HEK293T (cell line): ENCODE measurements at regions not wholly inside any gene's neighbourhood (a gene's known extent, or its start where the extent isn't known, plus 50 kb on each side); places are given as distances from the start of the nearest gene placed in this dataset.
"Not testable (repeated sequence)": the region's sequence is repeated elsewhere in the genome, so short reads cannot be mapped to it uniquely, and the experiment has no call there.

ENCODE experiments used
- ARNT ChIP-seq: fragments of 450-650 bp; IDR thresholded peaks from 2 replicates; pipeline ENCODE4 v1.6.1; 2017; ENCODE audit warnings: mild to moderate bottlenecking
- BHLHE40 ChIP-seq: fragments of 450-650 bp; IDR thresholded peaks from 2 replicates; pipeline ENCODE4 v1.6.1; 2016; ENCODE audit warnings: mild to moderate bottlenecking, moderate library complexity, borderline replicate concordance
- NFRKB ChIP-seq: fragments of 450-650 bp; IDR thresholded peaks from 2 replicates; pipeline ENCODE4 v1.6.1; 2016; ENCODE audit warnings: mild to moderate bottlenecking, moderate library complexity
- PKNOX1 ChIP-seq: fragments of 450-650 bp; IDR thresholded peaks from 2 replicates; pipeline ENCODE4 v1.6.1; 2016
- SP1 ChIP-seq: fragments of 450-650 bp; IDR thresholded peaks from 2 replicates; pipeline ENCODE4 v1.6.1; 2017
- SUZ12 ChIP-seq: fragments of 450-650 bp; IDR thresholded peaks from 2 replicates; pipeline ENCODE4 v1.6.1; 2016; ENCODE audit warnings: mild to moderate bottlenecking
- ZNF384 ChIP-seq: fragments of 450-650 bp; IDR thresholded peaks from 2 replicates; pipeline ENCODE4 v1.6.1; 2016

- TF ChIP-seq SUZ12, SP1, ARNT, PKNOX1, ZNF384, BHLHE40, NFRKB: not testable (repeated sequence)
These were observed 57.5 kb upstream of the CCDC80 start for GRCh38 chr3:112698442-112698841.
